HG02852 (cell line): ENCODE measurements at regions not wholly inside any gene's neighbourhood (a gene's known extent, or its start where the extent isn't known, plus 50 kb on each side); places are given as distances from the start of the nearest gene placed in this dataset.
"Not testable (repeated sequence)": the region's sequence is repeated elsewhere in the genome, so short reads cannot be mapped to it uniquely, and the experiment has no call there.

Source experiments
- ATAC-seq: cut with Tn5 transposase; IDR thresholded peaks from one replicate; pipeline ENCODE4 v1.9.1; 2021; ENCODE audit warnings: mild to moderate bottlenecking, moderate library complexity; ENCODE audit not compliant: unreplicated experiment

DNA sequence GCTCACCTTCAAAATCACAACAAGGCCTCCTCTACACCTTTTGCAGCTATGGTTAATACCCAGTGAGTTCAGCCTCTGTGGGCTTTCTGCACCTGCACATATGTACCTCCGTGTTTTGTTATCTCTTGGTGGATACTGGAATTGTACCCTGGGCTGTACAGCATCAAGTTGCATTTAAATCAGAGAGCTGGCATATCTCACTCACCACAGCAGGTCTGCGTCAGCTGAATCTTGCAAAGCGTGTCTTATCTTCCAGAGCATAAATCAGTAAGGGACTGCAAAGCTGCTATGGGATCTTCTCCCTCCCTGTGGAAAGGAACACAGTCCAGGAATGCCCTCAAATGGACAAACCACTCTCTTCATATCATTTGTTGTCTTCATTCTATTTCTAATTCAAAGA is 1048.7 kb downstream of the UQCRFS1 start:
- no peak for ATAC-seq

GRCh38 chr19:28159065-28159464 is 1053.9 kb downstream of the UQCRFS1 start:
- no peak for ATAC-seq

DNA sequence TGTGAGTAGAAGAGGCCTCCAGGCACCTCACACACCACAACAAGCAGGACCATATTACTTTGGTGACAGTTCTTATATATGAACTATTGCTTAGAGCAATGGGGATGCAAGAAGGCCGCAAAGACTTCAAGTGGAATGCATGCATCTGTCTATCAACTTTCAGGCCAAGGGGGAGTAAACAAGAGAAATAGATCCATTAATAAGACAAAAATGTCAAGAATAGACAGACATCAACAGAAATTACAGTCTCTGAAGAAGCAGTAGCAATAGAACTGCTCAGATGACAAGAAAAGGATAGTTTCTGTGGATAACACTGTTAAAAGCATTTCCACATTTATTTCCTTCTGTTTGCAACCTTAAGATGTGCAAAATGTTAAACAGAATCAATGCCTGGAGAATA is 1057.7 kb downstream of the UQCRFS1 start:
- ATAC-seq = no peak

- ATAC-seq = no peak
These were observed 1058.9 kb downstream of the UQCRFS1 start for GRCh38 chr19:28154077-28154476.

- ATAC-seq = no peak
These were observed 1059.8 kb downstream of the UQCRFS1 start for GRCh38 chr19:28153123-28153522.

GRCh38 chr19:28152195-28152594 is 1060.8 kb downstream of the UQCRFS1 start:
- no peak for ATAC-seq

DNA sequence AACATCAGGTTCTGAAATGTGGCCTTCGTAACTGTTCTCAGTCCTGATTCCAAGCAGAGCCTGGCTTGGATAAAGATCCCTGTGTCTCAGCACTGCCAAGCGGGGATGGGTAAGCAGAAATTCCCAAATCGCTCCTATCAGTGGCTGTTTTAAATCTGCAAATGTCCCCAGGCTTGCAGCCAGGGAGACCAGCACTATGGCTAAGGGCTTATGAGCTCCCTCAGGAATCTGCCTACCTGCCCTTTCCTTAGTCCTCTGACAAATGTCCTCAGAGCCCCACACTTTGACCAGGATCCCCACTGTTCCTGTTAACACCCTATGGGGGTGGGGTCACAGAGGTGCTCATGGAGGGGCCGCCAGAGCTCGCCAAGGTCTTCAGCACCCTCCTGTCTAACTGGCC is 1062.8 kb downstream of the UQCRFS1 start:
- no peak for ATAC-seq

GRCh38 chr19:28148554-28148953 is 1064.4 kb downstream of the UQCRFS1 start:
- no peak for ATAC-seq

GRCh38 chr19:28142258-28142657 is 1070.7 kb downstream of the UQCRFS1 start:
- ATAC-seq = no peak

GRCh38 chr19:28140201-28140600 is 1072.8 kb downstream of the UQCRFS1 start:
- no peak for ATAC-seq

DNA sequence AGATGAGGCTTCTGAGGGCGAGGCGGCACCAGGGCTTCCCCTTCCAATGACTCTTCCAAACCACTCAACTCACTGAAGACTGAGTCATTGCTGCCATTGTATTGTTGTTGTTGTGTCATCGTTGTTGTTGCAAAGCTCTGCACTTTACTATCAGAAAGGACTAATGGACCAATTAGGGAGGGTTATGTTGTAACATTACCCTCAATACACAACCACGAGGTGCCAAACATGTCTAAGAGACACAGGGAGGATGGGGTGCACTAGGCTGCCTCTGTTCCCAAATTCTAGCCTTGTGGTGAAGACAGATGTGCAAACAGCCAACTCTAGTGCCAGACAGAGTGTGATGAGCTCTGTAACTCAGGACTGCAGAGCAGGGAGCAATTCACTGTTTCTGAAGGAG is 1075.2 kb downstream of the UQCRFS1 start:
- no peak for ATAC-seq

DNA sequence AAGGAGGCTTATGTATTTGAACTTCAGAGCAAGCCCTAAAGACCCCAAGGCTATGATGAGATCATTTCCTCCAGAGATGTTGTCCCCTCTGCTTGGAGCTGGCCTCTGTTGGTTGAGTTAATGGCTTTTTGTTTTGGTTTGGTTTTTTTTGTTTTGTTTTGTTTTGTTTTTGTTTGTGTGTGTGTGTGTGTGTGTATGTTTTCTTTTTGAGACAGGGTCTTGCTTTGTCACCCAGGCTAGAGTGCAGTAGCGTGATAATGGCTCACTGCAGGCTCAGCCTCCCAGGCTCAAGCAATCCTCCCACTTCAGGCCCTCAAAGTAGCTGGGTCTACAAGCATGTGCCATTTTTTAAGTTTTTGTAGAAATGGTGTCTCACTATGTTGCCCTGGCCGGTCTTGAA is 1076.2 kb downstream of the UQCRFS1 start:
- ATAC-seq = no peak

DNA sequence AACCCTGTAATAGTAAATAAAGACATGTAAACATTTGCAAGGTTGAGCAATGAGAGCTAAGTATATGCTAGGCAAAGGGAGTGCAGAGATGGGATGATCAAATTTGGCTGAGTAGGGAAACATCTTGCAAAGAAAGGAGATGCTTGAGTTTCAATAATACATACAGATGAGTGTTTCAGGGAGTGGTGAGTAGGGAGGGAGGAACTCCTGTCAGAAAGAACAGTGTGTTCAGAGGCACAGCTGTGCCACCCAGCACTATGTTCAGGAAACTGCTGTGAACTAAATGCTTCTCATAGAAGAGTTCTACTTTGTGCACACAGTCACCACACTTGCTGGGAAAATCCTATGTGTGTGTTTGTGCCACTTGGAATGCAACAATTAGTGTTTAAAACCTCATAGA is 1077.1 kb downstream of the UQCRFS1 start:
- no peak for ATAC-seq

DNA sequence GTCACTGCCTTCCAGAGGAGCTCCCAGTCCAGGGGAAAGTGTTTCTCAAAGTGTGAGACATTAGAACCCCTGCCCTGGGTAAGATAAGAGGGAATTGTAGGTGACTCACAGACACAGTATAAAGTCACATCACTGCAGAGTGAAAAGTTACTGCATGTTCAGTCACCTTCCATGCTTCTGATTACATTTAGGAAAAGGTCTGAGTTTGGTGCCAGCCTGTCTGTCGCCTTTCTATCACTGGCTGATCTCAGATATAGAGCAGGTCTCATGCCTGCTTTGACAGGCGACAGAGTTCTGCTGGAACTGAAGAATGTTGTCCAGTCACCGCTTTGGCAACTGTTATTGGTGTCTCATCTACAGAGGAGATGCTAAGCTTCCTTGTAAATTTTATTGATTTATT is 1078.6 kb downstream of the UQCRFS1 start:
- no peak for ATAC-seq

DNA sequence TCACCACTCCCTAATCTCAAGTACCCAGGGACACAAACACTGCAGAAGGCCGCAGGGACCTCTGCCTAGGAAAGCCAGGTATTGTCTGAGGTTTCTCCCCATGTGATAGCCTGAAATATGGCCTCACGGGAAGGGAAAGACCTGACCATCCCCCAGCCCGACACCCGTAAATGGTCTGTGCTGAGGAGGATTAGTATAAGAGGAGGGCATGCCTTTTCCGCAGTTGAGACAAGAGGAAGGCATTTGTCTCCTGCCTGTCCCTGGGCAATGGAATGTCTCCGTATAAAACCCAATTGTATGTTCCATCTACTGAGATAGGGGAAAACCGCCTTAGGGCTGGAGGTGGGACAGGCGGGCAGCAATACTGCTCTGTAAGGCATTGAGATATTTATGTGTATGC is 1082.1 kb downstream of the UQCRFS1 start:
- not testable (repeated sequence) for ATAC-seq

GRCh38 chr19:28130066-28130511 is 1082.9 kb downstream of the UQCRFS1 start:
- no peak for ATAC-seq

DNA sequence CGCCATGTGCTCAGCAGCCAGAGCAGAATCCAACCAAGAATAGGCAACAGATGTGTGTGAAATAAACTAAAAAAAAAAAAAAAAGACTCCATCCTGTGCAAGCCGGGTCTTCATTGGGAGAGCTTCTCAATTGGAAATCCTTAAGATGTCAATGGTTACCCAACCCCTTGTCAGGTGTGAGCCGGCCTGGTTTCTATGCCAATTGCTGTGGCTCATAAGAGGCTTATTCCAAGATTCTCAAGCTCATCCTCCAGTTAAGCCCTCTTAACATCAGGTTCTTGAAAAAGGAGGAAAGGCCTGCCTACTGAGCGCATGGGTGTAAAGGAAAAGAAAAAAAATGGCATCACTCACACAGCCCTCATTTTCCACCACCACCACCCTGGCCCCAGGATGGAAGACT is 1084.6 kb downstream of the UQCRFS1 start:
- ATAC-seq = no peak

- ATAC-seq = no peak
These were observed 1086.6 kb downstream of the UQCRFS1 start for GRCh38 chr19:28126135-28126898.

GRCh38 chr19:28122734-28123133 is 1090.2 kb downstream of the UQCRFS1 start:
- no peak for ATAC-seq

- no peak for ATAC-seq
These were observed 1094.7 kb downstream of the UQCRFS1 start for GRCh38 chr19:28118235-28118634.

- no peak for ATAC-seq
These were observed 1095.8 kb downstream of the UQCRFS1 start for GRCh38 chr19:28117143-28117542.

GRCh38 chr19:28116379-28116778 is 1096.6 kb downstream of the UQCRFS1 start:
- not testable (repeated sequence) for ATAC-seq

DNA sequence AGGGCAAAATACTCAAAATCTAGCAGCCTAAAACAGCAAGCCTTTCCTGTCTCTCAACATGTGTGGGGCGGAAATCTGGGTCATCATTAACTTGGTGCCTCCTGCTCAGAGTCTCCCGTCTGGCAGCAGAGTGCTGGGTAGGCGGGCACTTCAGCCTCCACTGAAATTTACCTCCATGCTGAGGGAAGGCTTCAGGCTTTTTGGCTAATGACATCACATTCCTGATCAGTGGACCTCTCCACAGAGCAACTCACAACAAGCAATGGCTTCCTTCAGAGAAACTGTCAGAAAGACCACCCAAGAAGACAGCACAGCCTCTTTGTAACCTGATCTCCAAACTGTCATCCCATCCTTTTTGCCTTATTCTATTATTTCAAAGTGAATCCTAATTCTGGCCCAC is 1109.0 kb downstream of the UQCRFS1 start:
- ATAC-seq = no peak
